ENCODE measurements at regions not wholly inside any gene's neighbourhood (a gene's known extent, or its start where the extent isn't known, plus 50 kb on each side); places are given as distances from the start of the nearest gene placed in this dataset.
A peak's percentile ranks its signal among the peaks of the same experiment; 100 is the strongest.
"Not testable (repeated sequence)": the region's sequence is repeated elsewhere in the genome, so short reads cannot be mapped to it uniquely, and the experiment has no call there.

DNA sequence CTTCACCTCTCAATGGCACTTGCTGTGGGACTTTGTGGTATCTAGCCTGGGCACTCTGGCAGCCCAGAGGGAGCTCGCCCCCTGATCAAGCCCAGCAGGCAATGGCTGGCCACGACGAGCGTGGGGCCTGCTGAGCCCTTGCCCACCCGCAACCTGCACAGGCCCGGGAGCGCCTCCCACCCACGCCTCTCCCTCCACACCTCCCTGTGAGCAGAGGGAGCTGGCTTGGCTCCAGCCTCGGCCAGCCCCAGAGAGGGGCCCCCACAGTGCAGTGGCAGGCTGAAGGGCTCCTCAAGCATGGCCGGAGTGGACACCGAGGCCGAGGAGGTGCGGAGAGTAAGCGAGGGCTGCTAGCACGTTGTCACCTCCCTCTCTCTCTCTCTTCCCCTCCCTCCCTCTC lies 595.8 kb downstream of the TRIML1 start:
- intact Hi-C loops (cut with DNase I; ENCODE audit: low total_unique reads) = loop anchor here (2.0 kb wide), 1 partner anchor 16 kb away; no protein-coding TSS in a partner anchor
- TF ChIP-seq, protein P1, sequence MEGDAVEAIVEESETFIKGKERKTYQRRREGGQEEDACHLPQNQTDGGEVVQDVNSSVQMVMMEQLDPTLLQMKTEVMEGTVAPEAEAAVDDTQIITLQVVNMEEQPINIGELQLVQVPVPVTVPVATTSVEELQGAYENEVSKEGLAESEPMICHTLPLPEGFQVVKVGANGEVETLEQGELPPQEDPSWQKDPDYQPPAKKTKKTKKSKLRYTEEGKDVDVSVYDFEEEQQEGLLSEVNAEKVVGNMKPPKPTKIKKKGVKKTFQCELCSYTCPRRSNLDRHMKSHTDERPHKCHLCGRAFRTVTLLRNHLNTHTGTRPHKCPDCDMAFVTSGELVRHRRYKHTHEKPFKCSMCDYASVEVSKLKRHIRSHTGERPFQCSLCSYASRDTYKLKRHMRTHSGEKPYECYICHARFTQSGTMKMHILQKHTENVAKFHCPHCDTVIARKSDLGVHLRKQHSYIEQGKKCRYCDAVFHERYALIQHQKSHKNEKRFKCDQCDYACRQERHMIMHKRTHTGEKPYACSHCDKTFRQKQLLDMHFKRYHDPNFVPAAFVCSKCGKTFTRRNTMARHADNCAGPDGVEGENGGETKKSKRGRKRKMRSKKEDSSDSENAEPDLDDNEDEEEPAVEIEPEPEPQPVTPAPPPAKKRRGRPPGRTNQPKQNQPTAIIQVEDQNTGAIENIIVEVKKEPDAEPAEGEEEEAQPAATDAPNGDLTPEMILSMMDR (IDR thresholded peaks at IDR 0.05) = no peak
- no peak for TF ChIP-seq POLR2AphosphoS5 (IDR thresholded peaks at IDR 0.05)
- TF ChIP-seq POLR2A (IDR thresholded peaks at IDR 0.05) = no peak
- no peaks in the 10 kb centered on the region for H3K36me3 ChIP-seq

DNA sequence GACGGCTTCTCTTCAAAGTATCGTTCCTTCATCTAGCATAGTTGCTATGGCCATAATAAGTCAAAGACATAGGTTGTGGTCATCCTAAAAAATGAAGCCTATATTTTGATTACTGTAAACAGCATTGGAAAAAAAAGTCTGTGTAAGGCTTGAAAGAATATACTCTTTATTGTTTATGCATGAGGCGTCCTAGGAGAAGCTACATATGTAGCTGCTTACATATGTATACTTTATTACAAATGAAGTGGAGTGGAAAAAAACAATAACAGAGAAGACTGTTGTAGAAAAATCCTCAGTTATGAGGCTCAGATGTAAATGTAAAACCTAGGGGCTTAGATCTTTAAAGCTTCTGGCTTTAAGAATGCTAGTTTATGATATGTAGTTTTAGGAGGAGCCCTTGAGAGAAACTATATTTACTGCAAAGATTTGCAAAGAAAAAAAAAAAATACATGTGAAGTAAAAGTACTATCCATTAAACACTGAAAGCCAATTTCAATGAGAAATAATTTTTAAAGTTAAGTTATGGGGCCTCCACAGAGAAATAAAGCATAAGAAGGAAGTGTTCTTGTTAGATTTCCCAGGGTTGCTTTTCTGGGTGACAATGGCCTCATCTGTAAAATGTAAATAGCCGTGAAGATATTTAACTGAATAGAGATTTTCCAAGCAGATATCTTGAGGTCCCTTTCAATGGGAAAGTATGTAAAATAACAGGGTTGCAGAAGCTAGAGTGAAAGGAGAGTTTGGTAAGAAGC lies 598.2 kb downstream of the TRIML1 start:
- H3K9me3 ChIP-seq = no peaks in the 10 kb centered on the region
- TF ChIP-seq POLR2AphosphoS5 (IDR thresholded peaks at IDR 0.05) = no peak
- no peaks in the 10 kb centered on the region for H3K36me3 ChIP-seq
- H3K27ac ChIP-seq = no peak overlapping the region
- H3K4me3 ChIP-seq = no peak overlapping the region
- H3K4me1 ChIP-seq = no peaks in the 10 kb centered on the region
- no peak for DNase-seq (ENCODE audit: low spot score in 2 of 2)
- H3K27me3 ChIP-seq = no peaks in the 10 kb centered on the region
- intact Hi-C loops (cut with DNase I; ENCODE audit: low total_unique reads) = no loop called here

More for the DNA sequence above, 595.8 kb downstream of the TRIML1 start:
- H3K27me3 ChIP-seq = no peaks in the 10 kb centered on the region
- no peaks in the 10 kb centered on the region for H3K9me3 ChIP-seq
- no peak overlapping the region for H3K4me3 ChIP-seq
- no peak overlapping the region for H3K27ac ChIP-seq
- H3K4me1 ChIP-seq = no peaks in the 10 kb centered on the region
- no peak for DNase-seq (ENCODE audit: low spot score in 2 of 2)

DNA sequence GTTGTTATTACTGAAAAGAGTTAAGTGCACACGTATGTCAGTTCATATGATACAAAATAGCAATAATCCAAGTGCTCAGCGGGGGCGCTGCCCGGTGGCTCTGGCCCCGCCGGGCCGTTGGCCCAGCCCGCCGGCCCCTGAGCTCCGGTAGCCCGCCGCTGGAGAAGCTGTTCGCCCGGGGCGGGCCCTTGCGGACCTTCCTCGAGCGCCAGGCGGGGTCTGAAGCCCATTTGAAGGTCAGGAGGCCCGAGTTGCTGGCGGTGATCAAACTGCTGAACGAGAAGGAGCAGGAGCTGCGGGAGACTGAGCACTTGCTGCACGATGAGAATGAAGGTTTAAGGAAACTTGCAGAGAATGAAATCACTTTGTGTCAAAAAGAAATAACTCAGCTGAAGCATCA lies 599.0 kb downstream of the TRIML1 start:
- H3K4me3 ChIP-seq = peak overlapping the region; percentile 22 to 57 (median 32)
- intact Hi-C loops (cut with DNase I; ENCODE audit: low total_unique reads) = not testable (repeated sequence)
- peak overlapping the region in 1 of 2 donors; percentile 52 for H3K27ac ChIP-seq

DNA sequence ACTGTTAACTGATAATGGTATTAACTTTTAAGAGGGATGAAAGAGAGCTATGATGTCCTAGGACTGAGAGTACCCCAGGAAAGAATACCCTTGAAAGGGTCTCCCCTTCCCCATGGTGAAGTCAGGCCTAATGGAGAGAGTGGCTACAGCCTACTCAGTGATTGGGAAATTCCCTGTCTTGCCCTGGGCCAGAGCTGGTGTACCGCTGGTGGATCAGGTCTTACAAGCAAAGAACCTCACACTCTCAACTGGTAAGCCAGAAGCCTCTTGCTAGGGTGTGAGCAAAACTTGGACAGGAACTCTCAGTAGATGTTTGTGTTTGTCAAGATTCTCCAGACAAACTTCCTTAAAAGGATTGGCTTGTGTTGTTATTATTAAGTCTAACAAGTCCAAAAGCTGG lies 600.9 kb downstream of the TRIML1 start:
- H3K4me1 ChIP-seq; H3K9me3 ChIP-seq; H3K27ac ChIP-seq; H3K36me3 ChIP-seq; H3K27me3 ChIP-seq; H3K4me3 ChIP-seq; intact Hi-C loops (cut with DNase I; ENCODE audit: low total_unique reads); DNase-seq (ENCODE audit: low spot score in 2 of 2): not testable (repeated sequence)

More for the DNA sequence above, 599.0 kb downstream of the TRIML1 start:
- H3K4me1 ChIP-seq; DNase-seq (ENCODE audit: low spot score in 2 of 2); H3K27me3 ChIP-seq; H3K9me3 ChIP-seq; H3K36me3 ChIP-seq: not testable (repeated sequence)

GRCh38 chr4:188740791-188741190 lies 601.5 kb downstream of the TRIML1 start:
- H3K27me3 ChIP-seq; H3K36me3 ChIP-seq; H3K4me1 ChIP-seq; DNase-seq (ENCODE audit: low spot score in 2 of 2); intact Hi-C loops (cut with DNase I; ENCODE audit: low total_unique reads); H3K4me3 ChIP-seq; H3K9me3 ChIP-seq; H3K27ac ChIP-seq: not testable (repeated sequence)

- DNase-seq (ENCODE audit: low spot score in 2 of 2) = no peak
- no peak for TF ChIP-seq POLR2A (IDR thresholded peaks at IDR 0.05)
- TF ChIP-seq, protein P1 (IDR thresholded peaks at IDR 0.05) = no peak
- no peak for TF ChIP-seq POLR2AphosphoS5 (IDR thresholded peaks at IDR 0.05)
- no peak overlapping the region for H3K4me3 ChIP-seq
- H3K27me3 ChIP-seq = no peaks in the 10 kb centered on the region
- intact Hi-C loops (cut with DNase I; ENCODE audit: low total_unique reads) = no loop called here
- H3K4me1 ChIP-seq = no peaks in the 10 kb centered on the region
- H3K9me3 ChIP-seq = peaks cover 4 to 8% of the 10 kb centered on the region in 2 donors
- H3K27ac ChIP-seq = no peak overlapping the region
- H3K36me3 ChIP-seq = no peaks in the 10 kb centered on the region
Observed at GRCh38 chr4:188754372-188755002, 615.2 kb downstream of the TRIML1 start.

GRCh38 chr4:188767496-188767895 lies 628.3 kb downstream of the TRIML1 start:
- Histone ChIP-seq H3K4me1 (no peaks in the 10 kb centered on the region), H3K27ac (no peak overlapping the region), H3K4me3 (no peak overlapping the region), H3K36me3 (no peaks in the 10 kb centered on the region), H3K27me3 (no peaks in the 10 kb centered on the region), H3K9me3 (peaks cover 3 to 9% of the 10 kb centered on the region in 2 donors)
- intact Hi-C loops (cut with DNase I; ENCODE audit: low total_unique reads) = no loop called here
- TF ChIP-seq POLR2AphosphoS5 (IDR thresholded peaks at IDR 0.05) = no peak
- TF ChIP-seq, protein P1 (IDR thresholded peaks at IDR 0.05) = no peak
- no peak for TF ChIP-seq POLR2A (IDR thresholded peaks at IDR 0.05)
- DNase-seq (ENCODE audit: low spot score in 2 of 2) = no peak
